ENCODE measurements at regions not wholly inside any gene's neighbourhood (a gene's known extent, or its start where the extent isn't known, plus 50 kb on each side); places are given as distances from the start of the nearest gene placed in this dataset.

DNA sequence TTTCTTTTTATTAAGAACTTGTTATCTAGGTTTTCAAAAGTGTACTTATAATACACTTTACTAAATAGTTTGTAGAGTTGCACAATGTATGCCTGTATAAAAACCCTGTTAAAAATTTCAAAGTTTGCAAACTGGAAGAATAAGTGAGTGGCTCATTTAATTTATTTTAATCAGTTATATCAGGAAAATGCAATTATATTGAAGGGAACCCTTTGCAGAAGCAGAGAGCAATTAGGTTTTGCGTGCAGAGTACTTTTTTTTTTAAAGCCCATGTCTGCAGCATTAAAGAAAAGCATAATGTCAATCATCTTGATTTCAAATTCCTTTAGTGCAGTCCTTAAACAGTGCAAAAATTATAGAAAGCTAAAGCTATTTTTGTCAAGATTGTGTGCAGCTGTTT lies 271.3 kb upstream of the LDB2 start:
- Mint-ChIP-seq H3K27ac (no peak overlapping the region), H3K4me1 (ENCODE audit: low read depth) (peaks cover 6% of the 10 kb centered on the region), H3K27me3 (peaks cover 3% of the 10 kb centered on the region), H3K36me3 (ENCODE audit: insufficient read depth) (no peaks in the 10 kb centered on the region), H3K9me3 (ENCODE audit: low read depth) (no peaks in the 10 kb centered on the region), H3K4me3 (ENCODE audit: low read depth) (no peak overlapping the region)
- TF ChIP-seq, protein P1, sequence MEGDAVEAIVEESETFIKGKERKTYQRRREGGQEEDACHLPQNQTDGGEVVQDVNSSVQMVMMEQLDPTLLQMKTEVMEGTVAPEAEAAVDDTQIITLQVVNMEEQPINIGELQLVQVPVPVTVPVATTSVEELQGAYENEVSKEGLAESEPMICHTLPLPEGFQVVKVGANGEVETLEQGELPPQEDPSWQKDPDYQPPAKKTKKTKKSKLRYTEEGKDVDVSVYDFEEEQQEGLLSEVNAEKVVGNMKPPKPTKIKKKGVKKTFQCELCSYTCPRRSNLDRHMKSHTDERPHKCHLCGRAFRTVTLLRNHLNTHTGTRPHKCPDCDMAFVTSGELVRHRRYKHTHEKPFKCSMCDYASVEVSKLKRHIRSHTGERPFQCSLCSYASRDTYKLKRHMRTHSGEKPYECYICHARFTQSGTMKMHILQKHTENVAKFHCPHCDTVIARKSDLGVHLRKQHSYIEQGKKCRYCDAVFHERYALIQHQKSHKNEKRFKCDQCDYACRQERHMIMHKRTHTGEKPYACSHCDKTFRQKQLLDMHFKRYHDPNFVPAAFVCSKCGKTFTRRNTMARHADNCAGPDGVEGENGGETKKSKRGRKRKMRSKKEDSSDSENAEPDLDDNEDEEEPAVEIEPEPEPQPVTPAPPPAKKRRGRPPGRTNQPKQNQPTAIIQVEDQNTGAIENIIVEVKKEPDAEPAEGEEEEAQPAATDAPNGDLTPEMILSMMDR (IDR thresholded peaks at IDR 0.05; ENCODE audit: unreplicated experiment) = no peak
- no peak for DNase-seq (ENCODE audit: low spot score, unreplicated experiment)

DNA sequence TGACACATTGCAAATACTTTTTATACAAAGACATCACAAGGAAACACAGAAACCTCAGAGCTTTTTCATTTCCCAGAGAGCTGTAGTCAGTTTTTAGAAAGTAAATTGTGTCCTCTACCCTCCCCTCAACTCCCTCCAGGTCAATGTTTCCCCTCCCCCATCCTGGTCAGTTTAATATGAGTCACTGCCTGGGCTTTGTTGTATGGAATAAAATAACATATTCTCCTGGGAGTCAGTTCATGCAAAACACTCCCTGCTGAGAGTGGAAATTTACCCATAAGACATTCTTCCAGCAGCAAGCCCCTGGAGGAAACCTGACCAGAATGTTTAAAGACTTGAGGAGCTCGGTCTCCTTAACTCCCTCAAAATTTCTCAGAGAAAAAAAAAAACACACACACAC lies 270.1 kb upstream of the LDB2 start:
- no peaks in the 10 kb centered on the region for H3K36me3 Mint-ChIP-seq (ENCODE audit: insufficient read depth)

DNA sequence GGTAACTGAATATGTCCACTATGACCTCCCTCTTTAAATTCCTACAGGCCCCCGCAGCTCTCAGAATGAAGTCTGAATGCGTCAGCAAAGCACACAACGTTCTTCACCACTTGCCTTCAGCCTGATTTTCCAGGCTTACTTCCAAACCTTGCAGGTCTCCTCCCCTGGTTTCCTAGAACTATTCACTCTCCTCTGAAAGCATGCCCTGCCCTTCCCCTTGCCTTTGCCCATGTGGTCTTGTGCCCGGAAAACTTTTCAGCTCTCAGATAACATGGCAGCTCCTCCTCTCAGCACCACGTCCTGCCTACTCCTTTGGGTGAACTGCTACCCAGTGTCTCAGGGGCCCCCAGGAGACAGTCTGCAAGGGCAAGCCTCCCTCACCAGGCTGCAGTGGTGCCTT lies 268.5 kb upstream of the LDB2 start:
- TF ChIP-seq, protein P1 (IDR thresholded peaks at IDR 0.05; ENCODE audit: unreplicated experiment) = no peak
- Mint-ChIP-seq H3K4me3 (ENCODE audit: low read depth) (no peak overlapping the region), H3K27ac (no peak overlapping the region), H3K27me3 (peaks cover 3% of the 10 kb centered on the region), H3K4me1 (ENCODE audit: low read depth) (peaks cover 6% of the 10 kb centered on the region), H3K36me3 (ENCODE audit: insufficient read depth) (no peaks in the 10 kb centered on the region), H3K9me3 (ENCODE audit: low read depth) (peaks cover 7% of the 10 kb centered on the region)
- DNase-seq (ENCODE audit: low spot score, unreplicated experiment) = no peak

More for the DNA sequence above, 270.1 kb upstream of the LDB2 start:
- TF ChIP-seq, protein P1 (IDR thresholded peaks at IDR 0.05; ENCODE audit: unreplicated experiment) = no peak
- Mint-ChIP-seq H3K4me3 (ENCODE audit: low read depth) (no peak overlapping the region), H3K27ac (no peak overlapping the region), H3K4me1 (ENCODE audit: low read depth) (peaks cover 6% of the 10 kb centered on the region), H3K9me3 (ENCODE audit: low read depth) (no peaks in the 10 kb centered on the region), H3K27me3 (peaks cover 3% of the 10 kb centered on the region)
- no peak for DNase-seq (ENCODE audit: low spot score, unreplicated experiment)

DNA sequence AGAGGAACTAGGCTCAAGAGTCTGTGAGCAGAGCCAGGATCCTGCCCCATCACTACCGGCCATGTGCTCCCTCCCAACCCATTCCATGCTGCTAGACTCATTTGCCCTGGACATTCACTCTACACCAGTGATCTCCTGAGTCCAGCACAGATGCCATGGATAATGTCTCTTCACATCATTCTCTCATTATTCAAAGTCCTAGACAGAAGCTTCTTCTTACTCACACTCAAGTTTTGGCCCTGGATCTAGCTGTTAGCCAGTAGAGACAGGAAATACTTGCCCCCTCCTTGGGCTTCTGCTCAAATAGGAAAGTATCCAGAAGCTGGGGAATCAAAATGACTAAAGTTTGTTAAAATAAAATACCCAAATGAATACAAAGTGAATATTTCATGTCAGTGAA lies 266.8 kb upstream of the LDB2 start:
- Mint-ChIP-seq H3K4me1 (ENCODE audit: low read depth) (peaks cover 6% of the 10 kb centered on the region), H3K36me3 (ENCODE audit: insufficient read depth) (no peaks in the 10 kb centered on the region), H3K9me3 (ENCODE audit: low read depth) (peaks cover 24% of the 10 kb centered on the region), H3K4me3 (ENCODE audit: low read depth) (no peak overlapping the region), H3K27ac (no peak overlapping the region), H3K27me3 (peaks cover 3% of the 10 kb centered on the region)
- TF ChIP-seq, protein P1 (IDR thresholded peaks at IDR 0.05; ENCODE audit: unreplicated experiment) = no peak
- no peak for DNase-seq (ENCODE audit: low spot score, unreplicated experiment)

DNA sequence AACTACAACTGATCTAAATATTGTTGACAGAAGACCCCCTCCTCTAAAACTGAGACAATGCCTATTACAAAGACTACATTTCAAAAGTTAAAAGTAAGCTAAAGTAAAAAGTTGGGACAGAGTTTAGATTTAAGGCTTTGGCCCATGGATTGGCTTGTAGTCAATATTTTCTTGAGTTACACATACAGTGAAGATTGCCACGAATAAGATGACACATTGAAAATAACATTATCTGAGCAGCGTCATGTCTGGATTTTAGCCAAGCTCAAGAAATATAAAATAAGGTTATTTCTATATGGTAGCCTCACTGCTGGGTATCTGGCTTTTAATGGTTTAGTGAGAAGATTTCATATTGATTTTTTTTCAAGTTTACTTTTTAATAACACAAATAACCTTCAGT lies 266.2 kb upstream of the LDB2 start:
- peaks cover 3% of the 10 kb centered on the region for H3K27me3 Mint-ChIP-seq
- no peak overlapping the region for H3K4me3 Mint-ChIP-seq (ENCODE audit: low read depth)
- TF ChIP-seq, protein P1 (IDR thresholded peaks at IDR 0.05; ENCODE audit: unreplicated experiment) = no peak
- H3K9me3 Mint-ChIP-seq (ENCODE audit: low read depth) = peaks cover 29% of the 10 kb centered on the region
- no peak overlapping the region for H3K27ac Mint-ChIP-seq
- no peaks in the 10 kb centered on the region for H3K36me3 Mint-ChIP-seq (ENCODE audit: insufficient read depth)
- DNase-seq (ENCODE audit: low spot score, unreplicated experiment) = no peak
- H3K4me1 Mint-ChIP-seq (ENCODE audit: low read depth) = peaks cover 6% of the 10 kb centered on the region

Data from progenitor cell of endocrine pancreas (in vitro differentiated cells).